Thoracic aorta (tissue), 2 donors: ENCODE measurements at regions not wholly inside any gene's neighbourhood (a gene's known extent, or its start where the extent isn't known, plus 50 kb on each side); places are given as distances from the start of the nearest gene placed in this dataset.

Source experiments
- ATAC-seq: fragments of 150-250 bp; one replicate; pipeline ENCODE4 v1.8.0; 2017; ENCODE audit warnings: low read depth; ENCODE audit not compliant: insufficient number of reproducible peaks, low FRiP score
- DNase-seq: peaks from one replicate; pipeline ENCODE4 v3.0.0-alpha.2; 2020; ENCODE audit warnings: low spot score
- H3K27ac ChIP-seq, 2 donors: fragments of 200-600 bp; sonication (generic); 1 replicate in 1 of 2; 2 replicates in 1 of 2; pipeline ENCODE4 v1.5.1; 2016; ENCODE audit warnings: mild to moderate bottlenecking in 2 of 2, moderate library complexity in 2 of 2
- H3K27me3 ChIP-seq: fragments of 200-600 bp; sonication (generic); replicated peaks from 2 replicates; pipeline ENCODE4 v1.6.0; 2016; ENCODE audit warnings: mild to moderate bottlenecking; ENCODE audit not compliant: insufficient read depth
- H3K36me3 ChIP-seq: fragments of 200-600 bp; sonication (generic); one replicate; pipeline ENCODE4 v1.5.1; 2016
- H3K4me1 ChIP-seq, 2 donors: fragments of 200-600 bp; sonication (generic); 1 replicate in 1 of 2; 2 replicates in 1 of 2; pipeline versions ENCODE4 v1.5.1 to v1.6.0; 2016; ENCODE audit warnings: low read depth in 2 of 2, mild to moderate bottlenecking in 1 of 2; ENCODE audit not compliant: control insufficient read depth in 1 of 2
- H3K4me3 ChIP-seq: fragments of 200-600 bp; sonication (generic); 2 replicates; pipeline ENCODE4 v1.5.1; 2016; ENCODE audit warnings: mild to moderate bottlenecking
- H3K9me3 ChIP-seq: fragments of 200-600 bp; sonication (generic); 2 replicates; pipeline ENCODE4 v1.5.1; 2016
- TF ChIP-seq, protein P1 (sequence below): fragments of 200-600 bp; sonication (generic); IDR thresholded peaks from one replicate; pipeline ENCODE4 v1.5.1; 2019; ENCODE audit warnings: antibody characterized with exemption

DNA sequence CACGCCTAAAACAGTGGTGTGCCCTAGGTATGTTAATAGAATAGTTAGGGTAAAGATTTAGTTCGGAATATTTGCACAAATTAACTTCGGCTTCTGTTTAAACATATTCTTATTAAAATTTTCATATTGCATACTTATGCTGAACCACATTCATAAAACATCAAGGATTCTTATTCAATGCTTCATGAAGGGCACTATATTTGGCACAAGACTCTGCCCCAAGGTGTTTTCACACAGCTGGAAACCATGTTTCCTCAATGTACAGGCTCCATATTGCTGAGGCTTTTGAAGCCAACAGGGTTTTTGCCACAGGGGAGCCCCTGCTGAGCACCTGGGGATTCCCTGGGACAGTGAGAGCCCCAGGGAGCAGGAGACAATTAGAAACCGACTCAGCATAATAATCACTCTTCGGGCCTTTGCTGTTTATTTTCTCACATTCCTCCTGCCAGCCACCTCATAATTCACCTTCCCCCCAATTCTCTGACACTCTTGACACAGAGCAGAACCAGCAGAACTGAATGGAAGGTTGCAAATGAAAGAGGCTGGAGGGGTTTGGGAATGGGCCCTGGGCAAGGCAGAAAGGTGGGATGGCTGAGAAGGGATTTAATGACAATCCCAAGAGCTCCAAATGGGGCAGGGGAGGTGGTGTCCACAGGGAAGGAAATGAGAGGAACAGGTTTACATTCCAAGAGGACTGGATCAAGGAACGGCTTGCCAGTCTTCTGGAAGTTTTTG, 72.3 kb upstream of the POMP start:
- no peak for DNase-seq
- H3K27me3 ChIP-seq: no peaks in the 10 kb centered on the region
- H3K36me3 ChIP-seq: no peaks in the 10 kb centered on the region
- TF ChIP-seq, protein P1, sequence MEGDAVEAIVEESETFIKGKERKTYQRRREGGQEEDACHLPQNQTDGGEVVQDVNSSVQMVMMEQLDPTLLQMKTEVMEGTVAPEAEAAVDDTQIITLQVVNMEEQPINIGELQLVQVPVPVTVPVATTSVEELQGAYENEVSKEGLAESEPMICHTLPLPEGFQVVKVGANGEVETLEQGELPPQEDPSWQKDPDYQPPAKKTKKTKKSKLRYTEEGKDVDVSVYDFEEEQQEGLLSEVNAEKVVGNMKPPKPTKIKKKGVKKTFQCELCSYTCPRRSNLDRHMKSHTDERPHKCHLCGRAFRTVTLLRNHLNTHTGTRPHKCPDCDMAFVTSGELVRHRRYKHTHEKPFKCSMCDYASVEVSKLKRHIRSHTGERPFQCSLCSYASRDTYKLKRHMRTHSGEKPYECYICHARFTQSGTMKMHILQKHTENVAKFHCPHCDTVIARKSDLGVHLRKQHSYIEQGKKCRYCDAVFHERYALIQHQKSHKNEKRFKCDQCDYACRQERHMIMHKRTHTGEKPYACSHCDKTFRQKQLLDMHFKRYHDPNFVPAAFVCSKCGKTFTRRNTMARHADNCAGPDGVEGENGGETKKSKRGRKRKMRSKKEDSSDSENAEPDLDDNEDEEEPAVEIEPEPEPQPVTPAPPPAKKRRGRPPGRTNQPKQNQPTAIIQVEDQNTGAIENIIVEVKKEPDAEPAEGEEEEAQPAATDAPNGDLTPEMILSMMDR: no peak
- no peak overlapping the region for H3K4me3 ChIP-seq
- ATAC-seq: no peak
- no peaks in the 10 kb centered on the region for H3K4me1 ChIP-seq
- no peak overlapping the region for H3K27ac ChIP-seq
- no peaks in the 10 kb centered on the region for H3K9me3 ChIP-seq

DNA sequence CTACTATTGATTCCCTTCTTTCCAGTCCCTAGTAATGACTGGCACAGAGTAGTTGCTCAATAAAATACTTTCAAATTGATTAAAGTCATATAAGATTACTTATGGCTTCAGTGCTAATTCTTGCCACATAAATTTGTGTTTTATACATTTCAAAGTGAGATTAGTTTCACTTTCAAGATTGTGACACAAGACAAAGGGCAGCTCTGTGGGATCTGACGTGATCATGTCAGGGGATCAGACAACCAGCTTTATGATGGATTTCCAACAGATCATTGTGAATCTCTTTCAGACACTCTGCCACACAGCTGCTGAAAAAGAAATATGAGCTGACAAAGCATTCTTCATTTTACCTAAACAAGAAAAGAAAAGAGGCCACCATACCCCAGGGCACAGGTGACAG, 73.4 kb upstream of the POMP start:
- H3K4me1 ChIP-seq: no peaks in the 10 kb centered on the region
- DNase-seq: no peak
- H3K27me3 ChIP-seq: no peaks in the 10 kb centered on the region
- TF ChIP-seq, protein P1: no peak
- no peaks in the 10 kb centered on the region for H3K36me3 ChIP-seq
- H3K27ac ChIP-seq: no peak overlapping the region
- ATAC-seq: no peak
- H3K4me3 ChIP-seq: no peak overlapping the region
- H3K9me3 ChIP-seq: no peaks in the 10 kb centered on the region

DNA sequence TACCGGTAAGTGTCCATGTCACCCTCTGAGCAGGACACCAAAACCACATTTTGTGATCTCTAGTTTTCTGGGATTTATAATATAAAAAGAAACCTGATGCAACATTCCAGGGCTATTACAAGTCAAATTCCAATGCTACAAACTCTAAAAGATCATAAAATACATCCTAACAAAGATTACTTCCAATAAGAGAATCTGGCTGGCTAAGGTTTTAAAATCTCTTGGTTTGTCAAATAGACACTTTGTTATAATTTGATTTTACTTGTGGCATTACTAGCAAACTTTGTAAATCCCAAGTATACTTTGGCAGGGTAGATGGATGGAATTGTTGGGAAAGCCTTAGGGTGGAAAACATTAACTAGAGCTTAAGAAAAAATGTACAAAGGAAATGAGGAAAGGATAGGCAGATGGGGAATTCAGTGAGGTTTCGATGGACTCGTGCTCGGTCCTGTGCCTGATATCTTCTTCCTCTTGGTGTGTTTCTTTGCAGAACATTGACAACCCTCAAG, 74.0 kb upstream of the POMP start:
- ATAC-seq (no peak), DNase-seq (no peak)
- TF ChIP-seq, protein P1: no peak
- H3K4me1 ChIP-seq: no peaks in the 10 kb centered on the region
- no peak overlapping the region for H3K4me3 ChIP-seq
- H3K36me3 ChIP-seq: no peaks in the 10 kb centered on the region
- H3K9me3 ChIP-seq: no peaks in the 10 kb centered on the region
- no peaks in the 10 kb centered on the region for H3K27me3 ChIP-seq
- H3K27ac ChIP-seq: no peak overlapping the region

DNA sequence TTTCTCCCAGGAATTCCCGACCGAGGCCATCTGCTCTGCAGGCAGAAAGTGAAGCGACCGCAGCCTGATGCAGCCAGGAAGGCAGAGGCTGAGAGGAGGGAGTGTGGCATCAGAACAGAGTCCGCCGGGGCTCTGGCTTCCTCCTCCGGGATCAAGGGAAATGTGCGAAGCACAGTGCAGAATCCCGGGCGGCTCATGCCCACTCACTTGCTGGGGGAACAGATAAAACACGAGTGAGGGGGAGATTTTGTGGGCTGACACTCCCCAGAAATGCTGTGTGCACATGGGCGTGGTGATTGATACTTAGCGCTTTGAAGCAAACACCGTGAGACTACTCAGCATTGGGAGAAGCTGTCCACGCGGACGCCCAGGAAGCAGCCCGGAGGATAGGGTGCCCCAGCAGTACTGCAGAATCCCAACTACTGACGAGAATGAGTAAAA, 75.3 kb upstream of the POMP start:
- no peak for ATAC-seq
- H3K4me3 ChIP-seq: no peak overlapping the region
- no peaks in the 10 kb centered on the region for H3K9me3 ChIP-seq
- DNase-seq: no peak
- TF ChIP-seq, protein P1: no peak
- no peaks in the 10 kb centered on the region for H3K4me1 ChIP-seq
- H3K27ac ChIP-seq: no peak overlapping the region
- no peaks in the 10 kb centered on the region for H3K27me3 ChIP-seq
- no peaks in the 10 kb centered on the region for H3K36me3 ChIP-seq

DNA sequence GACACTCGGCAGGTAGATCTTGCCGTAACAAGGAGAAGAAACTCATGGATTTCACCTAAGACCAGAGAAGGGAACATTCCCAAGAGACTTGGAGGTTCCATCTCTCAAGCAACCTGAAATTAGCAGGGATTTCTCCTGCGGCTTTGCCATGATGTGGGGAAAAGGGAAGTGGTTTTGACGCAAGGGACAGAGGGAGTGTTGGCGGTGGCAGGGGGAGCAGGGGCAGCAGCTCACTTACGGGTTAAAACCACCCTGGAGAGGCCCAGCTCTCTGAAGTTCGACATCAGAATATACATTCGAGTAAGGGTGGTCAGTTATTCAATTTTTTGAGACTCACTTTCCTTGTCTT, 76.1 kb upstream of the POMP start:
- Histone ChIP-seq H3K27me3 (no peaks in the 10 kb centered on the region), H3K27ac (no peak overlapping the region), H3K36me3 (no peaks in the 10 kb centered on the region), H3K4me3 (no peak overlapping the region), H3K4me1 (no peaks in the 10 kb centered on the region), H3K9me3 (no peaks in the 10 kb centered on the region)
- no peak for DNase-seq
- no peak for ATAC-seq
- TF ChIP-seq, protein P1: no peak
